ENCODE measurements at regions not wholly inside any gene's neighbourhood (a gene's known extent, or its start where the extent isn't known, plus 50 kb on each side); places are given as distances from the start of the nearest gene placed in this dataset.

DNA sequence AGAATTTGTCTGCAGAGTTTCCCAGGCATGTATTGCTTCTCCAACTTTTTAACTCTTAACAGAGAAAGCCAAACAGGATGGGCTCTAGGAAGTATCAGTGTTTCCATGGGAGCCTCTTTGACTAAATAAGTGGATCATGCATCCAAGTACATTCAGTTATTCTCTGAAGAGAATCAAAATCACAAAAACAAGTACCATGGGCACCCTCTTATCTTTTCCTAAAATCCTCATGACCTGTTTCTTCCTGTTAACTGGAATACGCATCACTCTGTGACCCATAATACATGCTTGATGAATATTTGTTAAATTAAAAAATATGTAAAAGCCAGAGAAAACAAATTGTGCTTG is 186.9 kb upstream of the MGMT start:
- H3K9me3 ChIP-seq: peaks cover 0 to 11% (median 0%) of the 10 kb centered on the region in 12 donors
- WGBS, 4 donors: 55 to 65% (median 63%) methylated on average over 1 of the region's 1 CpG

DNA sequence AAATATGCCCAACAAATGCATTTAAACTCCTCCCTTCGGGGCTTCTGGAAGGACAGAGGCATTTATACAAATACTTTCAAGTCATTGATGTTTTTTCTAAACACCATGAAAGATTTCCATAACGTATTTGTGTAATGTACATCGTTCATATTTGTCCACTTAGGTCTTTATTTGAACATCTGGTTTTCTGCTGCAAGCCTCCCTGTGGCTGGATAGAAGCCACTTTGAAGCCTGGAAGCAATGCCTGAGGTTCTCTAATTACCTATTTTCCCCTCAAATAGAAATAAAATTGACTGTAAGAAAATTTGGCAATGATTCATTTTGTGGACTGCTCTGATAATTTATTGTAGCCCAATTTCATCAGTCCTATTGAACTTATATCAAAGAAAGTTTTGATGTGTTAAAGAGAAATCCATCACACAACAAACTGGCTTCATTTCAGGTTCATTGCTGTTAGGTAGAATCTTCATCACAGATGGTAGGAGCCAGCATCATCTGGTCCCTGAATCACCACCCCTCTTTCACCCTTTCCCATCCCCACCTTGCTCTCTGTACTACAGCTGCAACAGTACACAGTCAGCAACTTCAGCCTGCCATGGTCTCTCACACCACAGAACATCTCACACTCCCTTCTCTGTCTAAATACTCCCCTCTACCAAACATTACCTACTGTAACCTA is 186.0 kb upstream of the MGMT start:
- H3K4me3 ChIP-seq: no peak overlapping the region
- peaks cover 0 to 4% (median 0%) of the 10 kb centered on the region in 9 donors for H3K27me3 ChIP-seq
- H3K36me3 ChIP-seq: no peaks in the 10 kb centered on the region
- WGBS, 4 donors: 57 to 65% (median 60%) methylated on average over 3 of the region's 3 CpGs
- H3K9me3 ChIP-seq: peaks cover 0 to 11% (median 0%) of the 10 kb centered on the region in 12 donors
- intact Hi-C loops (cut with DNase I): no loop called here
- H3K27ac ChIP-seq: no peak overlapping the region
- DNase-seq (no peak), ATAC-seq (no peak)
- TF ChIP-seq CTCF (IDR thresholded peaks at IDR 0.05): no peak
- no peak for TF ChIP-seq POLR2A (IDR thresholded peaks at IDR 0.05)
- H3K4me1 ChIP-seq: peaks cover 0 to 18% (median 0%) of the 10 kb centered on the region in 12 donors

More for the DNA sequence above, 186.9 kb upstream of the MGMT start:
- no peak overlapping the region for H3K4me3 ChIP-seq
- intact Hi-C loops (cut with DNase I): no loop called here
- H3K27ac ChIP-seq: no peak overlapping the region
- DNase-seq: no peak
- no peak for TF ChIP-seq CTCF (IDR thresholded peaks at IDR 0.05)
- no peak for TF ChIP-seq POLR2A (IDR thresholded peaks at IDR 0.05)
- H3K27me3 ChIP-seq: peaks cover 0 to 4% (median 0%) of the 10 kb centered on the region in 9 donors
- H3K4me1 ChIP-seq: peaks cover 0 to 18% (median 0%) of the 10 kb centered on the region in 12 donors
- no peak for ATAC-seq
- no peaks in the 10 kb centered on the region for H3K36me3 ChIP-seq

DNA sequence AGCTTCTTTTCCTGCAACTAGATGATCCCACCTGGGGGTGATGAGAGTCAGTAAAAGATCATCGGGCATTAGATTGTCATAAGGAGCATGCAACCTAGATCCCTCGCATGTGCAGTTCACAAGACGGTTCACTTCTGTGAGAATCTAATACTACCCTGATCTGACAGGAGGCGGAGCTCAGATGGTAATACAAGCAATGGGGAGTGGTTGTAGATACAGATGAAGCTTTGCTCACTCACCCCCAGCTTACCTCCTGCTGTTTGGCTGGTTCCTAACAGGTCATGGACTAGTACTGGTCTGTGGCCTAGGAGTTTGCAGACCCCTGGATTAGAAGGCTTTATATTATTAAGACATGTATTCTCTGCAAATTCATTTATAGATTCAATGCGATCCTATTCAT is 181.6 kb upstream of the MGMT start:
- Histone ChIP-seq H3K4me1 (peaks cover 0 to 4% (median 0%) of the 10 kb centered on the region in 12 donors), H3K27me3 (peaks cover 0 to 1% (median 0%) of the 10 kb centered on the region in 9 donors), H3K4me3 (no peak overlapping the region)

More for the DNA sequence above, 181.6 kb upstream of the MGMT start:
- H3K27ac ChIP-seq: no peak overlapping the region
- ATAC-seq: no peak
- no peak for DNase-seq
- intact Hi-C loops (cut with DNase I): no loop called here
- peaks cover 0 to 11% (median 0%) of the 10 kb centered on the region in 12 donors for H3K9me3 ChIP-seq
- TF ChIP-seq CTCF (IDR thresholded peaks at IDR 0.05) (no peak), POLR2A (IDR thresholded peaks at IDR 0.05) (no peak)
- 94 to 97% (median 95%) methylated on average over 5 of the region's 5 CpGs for WGBS, 4 donors
- no peaks in the 10 kb centered on the region for H3K36me3 ChIP-seq
